ENCODE measurements at regions not wholly inside any gene's neighbourhood (a gene's known extent, or its start where the extent isn't known, plus 50 kb on each side); places are given as distances from the start of the nearest gene placed in this dataset.

- Histone ChIP-seq H3K27ac (no peak overlapping the region), H3K4me3 (no peak overlapping the region), H3K4me1 (no peaks in the 10 kb centered on the region), H3K36me3 (no peaks in the 10 kb centered on the region), H3K27me3 (no peaks in the 10 kb centered on the region), H3K9me3 (no peaks in the 10 kb centered on the region)
- intact Hi-C loops (cut with DNase I; ENCODE audit: low total_unique reads): no loop called here
- in situ Hi-C loops (cut with MboI; ENCODE audit: low sequenced_read_pairs in 4 of 4): no loop called here
- TF ChIP-seq CTCF (IDR thresholded peaks at IDR 0.05 in 4 of 5, conservative IDR thresholded peaks at IDR 0.05 in 1 of 5): no peak
- TF ChIP-seq POLR2A (IDR thresholded peaks at IDR 0.05): no peak
- ATAC-seq (no peak), DNase-seq (no peak)
These were observed 365.6 kb downstream of the RPS6KC1 start for GRCh38 chr1:213416461-213417224.

GRCh38 chr1:213417225-213417820 lies 366.3 kb downstream of the RPS6KC1 start:
- ATAC-seq: no peak
- Histone ChIP-seq H3K27me3 (no peaks in the 10 kb centered on the region), H3K9me3 (no peaks in the 10 kb centered on the region), H3K4me1 (no peaks in the 10 kb centered on the region), H3K27ac (no peak overlapping the region), H3K36me3 (no peaks in the 10 kb centered on the region), H3K4me3 (no peak overlapping the region)
- no peak for TF ChIP-seq POLR2A (IDR thresholded peaks at IDR 0.05)
- TF ChIP-seq CTCF (IDR thresholded peaks at IDR 0.05 in 4 of 5, conservative IDR thresholded peaks at IDR 0.05 in 1 of 5): no peak
- intact Hi-C loops (cut with DNase I; ENCODE audit: low total_unique reads): no loop called here
- in situ Hi-C loops (cut with MboI; ENCODE audit: low sequenced_read_pairs in 4 of 4): no loop called here
- no peak for DNase-seq

GRCh38 chr1:213417846-213418245 lies 366.8 kb downstream of the RPS6KC1 start:
- intact Hi-C loops (cut with DNase I; ENCODE audit: low total_unique reads): no loop called here
- in situ Hi-C loops (cut with MboI; ENCODE audit: low sequenced_read_pairs in 4 of 4): no loop called here

GRCh38 chr1:213418268-213419071 lies 367.4 kb downstream of the RPS6KC1 start:
- H3K27ac ChIP-seq: no peak overlapping the region
- no peaks in the 10 kb centered on the region for H3K27me3 ChIP-seq
- no peak overlapping the region for H3K4me3 ChIP-seq
- intact Hi-C loops (cut with DNase I; ENCODE audit: low total_unique reads) (no loop called here), in situ Hi-C loops (cut with MboI; ENCODE audit: low sequenced_read_pairs in 4 of 4) (no loop called here)
- ATAC-seq (no peak), DNase-seq (no peak)
- no peaks in the 10 kb centered on the region for H3K9me3 ChIP-seq
- H3K4me1 ChIP-seq: no peaks in the 10 kb centered on the region
- TF ChIP-seq CTCF (IDR thresholded peaks at IDR 0.05 in 4 of 5, conservative IDR thresholded peaks at IDR 0.05 in 1 of 5) (no peak), POLR2A (IDR thresholded peaks at IDR 0.05) (no peak)
- no peaks in the 10 kb centered on the region for H3K36me3 ChIP-seq

More at GRCh38 chr1:213417846-213418245, 366.8 kb downstream of the RPS6KC1 start:
- Histone ChIP-seq H3K9me3 (no peaks in the 10 kb centered on the region), H3K27me3 (no peaks in the 10 kb centered on the region), H3K4me3 (no peak overlapping the region), H3K27ac (no peak overlapping the region), H3K36me3 (no peaks in the 10 kb centered on the region), H3K4me1 (no peaks in the 10 kb centered on the region)
- no peak for ATAC-seq
- no peak for TF ChIP-seq POLR2A (IDR thresholded peaks at IDR 0.05)
- no peak for TF ChIP-seq CTCF (IDR thresholded peaks at IDR 0.05 in 4 of 5, conservative IDR thresholded peaks at IDR 0.05 in 1 of 5)
- no peak for DNase-seq
